ENCODE measurements at regions not wholly inside any gene's neighbourhood (a gene's known extent, or its start where the extent isn't known, plus 50 kb on each side); places are given as distances from the start of the nearest gene placed in this dataset.

DNA sequence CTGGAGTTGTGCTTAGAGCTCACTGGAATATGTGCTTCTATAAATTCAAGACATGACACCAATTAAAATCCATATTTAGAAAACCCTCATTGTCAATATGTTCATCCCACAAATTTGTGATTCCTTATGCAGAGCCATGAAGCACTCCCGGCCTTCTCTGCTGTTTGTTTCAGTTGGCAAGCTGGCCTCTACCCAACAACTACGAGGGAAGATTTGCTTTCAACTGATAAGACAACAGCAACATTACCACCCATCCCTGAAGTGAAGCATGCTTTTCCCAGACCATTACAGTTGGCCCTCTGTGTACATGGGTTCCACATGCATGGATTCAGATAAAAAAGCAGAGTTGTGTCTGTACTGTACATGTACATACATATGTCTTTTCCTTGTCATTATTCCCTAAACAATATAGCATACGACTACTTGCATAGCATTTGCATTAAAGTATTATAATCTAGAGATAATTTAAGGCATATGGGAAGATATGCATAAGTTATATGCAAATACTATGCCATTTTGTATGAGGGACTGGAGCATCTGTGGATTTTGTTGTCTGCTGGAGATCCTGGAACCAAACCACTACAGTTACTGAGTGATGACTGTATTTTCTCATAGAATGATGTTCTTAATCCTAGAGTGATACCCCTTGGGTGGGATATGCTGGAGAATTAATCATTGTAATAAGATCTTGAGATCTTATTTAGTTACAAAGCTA, 77.6 kb upstream of the MC2R start:
- Histone ChIP-seq H3K4me2 (ENCODE audit: insufficient read depth in 1 of 2, low read depth in 2 of 2, low read length in 2 of 2) (no peak overlapping the region), H2BK12ac (ENCODE audit: low read depth, low read length) (no peak overlapping the region), H3K4me1 (replicated peaks in 1 of 4; ENCODE audit: control insufficient read depth in 3 of 4, insufficient read depth in 4 of 4, low read length in 3 of 4) (peaks cover 0 to 5% (median 1%) of the 10 kb centered on the region in 4 experiments; a peak in 2 of 7 replicates), H4K20me1 (replicated peaks in 1 of 2; ENCODE audit: control insufficient read depth in 1 of 2, insufficient read depth in 2 of 2, low read length in 2 of 2) (no peaks in the 10 kb centered on the region), H3K23ac (ENCODE audit: insufficient read length) (no peak overlapping the region), H2AK5ac (ENCODE audit: low read depth, low read length) (no peak overlapping the region), H3K27ac (ENCODE audit: low read depth, low read length) (no peak overlapping the region), H3K56ac (replicated peaks; ENCODE audit: insufficient read length, low read depth, low read length) (no peak overlapping the region), H4K5ac (ENCODE audit: insufficient read length, low read depth, low read length) (no peak overlapping the region), H3K18ac (ENCODE audit: extremely low read depth, low read length) (no peak overlapping the region), H3K36me3 (ENCODE audit: control insufficient read depth in 2 of 4, insufficient read depth in 4 of 4, low read length in 3 of 4) (no peaks in the 10 kb centered on the region), H3K14ac (ENCODE audit: insufficient read length) (no peak overlapping the region), H3K4me3 (ENCODE audit: extremely low read depth in 1 of 4, insufficient read depth in 2 of 4, low read depth in 3 of 4, low read length in 4 of 4) (no peak overlapping the region), H3K23me2 (ENCODE audit: low read depth, low read length) (no peaks in the 10 kb centered on the region), H3K79me2 (ENCODE audit: control insufficient read depth in 1 of 2, insufficient read depth in 2 of 2, low read length in 2 of 2) (no peaks in the 10 kb centered on the region), H2BK120ac (replicated peaks; ENCODE audit: low read depth, low read length) (no peak overlapping the region), H2BK20ac (ENCODE audit: low read length) (no peak overlapping the region), H2BK5ac (ENCODE audit: low read depth, low read length) (no peak overlapping the region), H2BK15ac (ENCODE audit: low read length) (no peak overlapping the region; the same call in 1 of the 2 replicates), H4K91ac (replicated peaks; ENCODE audit: insufficient read length, low read length) (no peak overlapping the region), H3K4ac (replicated peaks; ENCODE audit: insufficient read length, low read depth, low read length) (no peak overlapping the region), H3K27me3 (replicated peaks in 1 of 4; ENCODE audit: control insufficient read depth in 3 of 4, extremely low read depth in 1 of 4, insufficient read depth in 3 of 4, low read length in 3 of 4) (no peaks in the 10 kb centered on the region), H4K8ac (ENCODE audit: extremely low read depth, insufficient read depth, low read length) (no peak overlapping the region), H2AFZ (ENCODE audit: low read length) (no peak overlapping the region), H3K79me1 (ENCODE audit: low read depth, low read length) (no peaks in the 10 kb centered on the region), H3K9ac (replicated peaks in 1 of 4; ENCODE audit: extremely low read depth in 1 of 4, low read depth in 3 of 4, low read length in 3 of 4) (no peak overlapping the region), H3K9me3 (ENCODE audit: insufficient read depth in 2 of 2, low read depth in 1 of 2, low read length in 1 of 2) (peaks cover 0 to 4% of the 10 kb centered on the region in 2 experiments; a peak in 1 of 4 replicates)
- ChIA-PET POLR2A (ENCODE audit: partially characterized antibody) (no interaction called here), CTCF (ENCODE audit: partially characterized antibody) (interaction anchor here (2.1 kb wide), 1 partner anchor 10 kb away, joined by 10 read pairs; no protein-coding TSS in a partner anchor)
- WGBS, 2 experiments (ENCODE audit: extremely low coverage in 1 of 2, insufficient coverage in 1 of 2, insufficient read length in 1 of 2, insufficient replicate concordance in 2 of 2, low coverage in 1 of 2, low lambda C conversion rate in 2 of 2, missing lambda C conversion rate in 1 of 2), result 91% methylated on average over 3 of the region's 3 CpGs; no CpG with 5 or more reads in 1 of the 2 experiments
- FAIRE-seq (no peak), DNase-seq (ENCODE audit: low read depth in 1 of 2, low spot score in 2 of 2) (no peak)
- TF ChIP-seq SP2 (IDR thresholded peaks at IDR 0.05; ENCODE audit: low read length) (no peak), SUZ12 (IDR thresholded peaks at IDR 0.05; ENCODE audit: low read length) (no peak), RXRA (IDR thresholded peaks at IDR 0.05; ENCODE audit: insufficient read depth, low read depth, low read length) (no peak), MAFK (IDR thresholded peaks at IDR 0.05; ENCODE audit: low read depth, low read length) (no peak), TEAD4 (IDR thresholded peaks at IDR 0.05; ENCODE audit: low read depth, low read length) (no peak), SP1 (IDR thresholded peaks at IDR 0.05; ENCODE audit: low read depth, low read length) (no peak), RFX5 (IDR thresholded peaks at IDR 0.05; ENCODE audit: borderline replicate concordance, low read depth, low read length) (no peak), TCF12 (IDR thresholded peaks at IDR 0.05; ENCODE audit: low read depth, low read length) (no peak), SRF (IDR thresholded peaks at IDR 0.05; ENCODE audit: low read depth, low read length) (no peak), EP300 (IDR thresholded peaks at IDR 0.05; ENCODE audit: borderline replicate concordance in 1 of 2, low read depth in 2 of 2, low read length in 2 of 2) (no peak), KDM5A (IDR thresholded peaks at IDR 0.05; ENCODE audit: low read length) (no peak), BRCA1 (IDR thresholded peaks at IDR 0.05; ENCODE audit: low read depth, low read length) (no peak), CREB1 (IDR thresholded peaks at IDR 0.05) (no peak)
- TF ChIP-seq, protein P1, sequence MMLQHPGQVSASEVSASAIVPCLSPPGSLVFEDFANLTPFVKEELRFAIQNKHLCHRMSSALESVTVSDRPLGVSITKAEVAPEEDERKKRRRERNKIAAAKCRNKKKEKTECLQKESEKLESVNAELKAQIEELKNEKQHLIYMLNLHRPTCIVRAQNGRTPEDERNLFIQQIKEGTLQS (IDR thresholded peaks at IDR 0.05; ENCODE audit: insufficient read depth, low read depth, low read length), result no peak
